Panc1 (cell line): ENCODE measurements at regions not wholly inside any gene's neighbourhood (a gene's known extent, or its start where the extent isn't known, plus 50 kb on each side); places are given as distances from the start of the nearest gene placed in this dataset.

ENCODE experiments used
- ATAC-seq: fragments of 200-7000 bp; cut with Tn5 transposase; 2 replicates; pipeline ENCODE4 v1.9.1; 2020; ENCODE audit warnings: mild to moderate bottlenecking, moderate library complexity
- BruUV-seq: library from RNA; stranded (reverse); fragments of 400-500 nt; replicated peaks from 2 replicates; lab custom pipeline; 2021; lab: Mats Ljungman, UMichigan
- CTCF ChIA-PET: fragments of 300-600 bp; sonication (Branson Sonifier 250); formaldehyde crosslinking; loops from one replicate; lab custom pipeline; 2022; ENCODE audit warnings: antibody characterized with exemption; lab: Charles Lee
- POLR2A ChIA-PET: fragments of 300-600 bp; sonication (Branson Sonifier 250); formaldehyde crosslinking; loops from one replicate; lab custom pipeline; 2022; ENCODE audit warnings: antibody characterized with exemption; lab: Charles Lee
- DNase-seq: peaks from one replicate; pipeline ENCODE4 v3.0.0-alpha.2; 2010; ENCODE audit warnings: low read depth, low spot score
- H3K27ac ChIP-seq: 2 replicates; pipeline ENCODE4 v1.5.1; 2011; ENCODE audit warnings: mild to moderate bottlenecking, low read length, inconsistent platforms
- H3K27me3 ChIP-seq: fragments of 200-500 bp; sonication (Bioruptor generic); 2 replicates; pipeline ENCODE4 v1.6.0; 2014; ENCODE audit warnings: low read length, inconsistent platforms; ENCODE audit not compliant: control insufficient read depth, insufficient read depth
- H3K36me3 ChIP-seq: fragments of 200-500 bp; sonication (Bioruptor generic); 2 replicates; pipeline ENCODE4 v1.5.1; 2014; ENCODE audit warnings: inconsistent platforms, mild to moderate bottlenecking, low read length, moderate library complexity; ENCODE audit not compliant: control insufficient read depth, insufficient read depth
- H3K4me1 ChIP-seq: 2 replicates; pipeline ENCODE4 v1.5.1; 2011; ENCODE audit warnings: inconsistent platforms, mild to moderate bottlenecking, low read length, moderate library complexity; ENCODE audit not compliant: control insufficient read depth, insufficient read depth
- H3K4me3 ChIP-seq, 2 experiments: 2 replicates each; pipeline ENCODE4 v1.5.1; 2011 to 2012; ENCODE audit warnings: low read depth in 2 of 2, low read length in 2 of 2, mild to moderate bottlenecking in 2 of 2, inconsistent platforms in 1 of 2, moderate library complexity in 1 of 2
- H3K9me3 ChIP-seq: fragments of 200-500 bp; sonication (Bioruptor generic); 2 replicates; pipeline ENCODE4 v1.5.1; 2014; ENCODE audit warnings: low read depth, mild to moderate bottlenecking, inconsistent platforms, low read length, moderate library complexity; ENCODE audit not compliant: control insufficient read depth, insufficient read depth
- POLR2AphosphoS5 ChIP-seq: IDR thresholded peaks from 2 replicates; pipeline ENCODE4 v1.6.1; 2012; ENCODE audit warnings: mild to moderate bottlenecking, low read depth, low read length, moderate library complexity
- REST ChIP-seq, 2 experiments: IDR thresholded peaks; 2 replicates each; pipeline ENCODE4 v1.6.1; 2011 to 2012; ENCODE audit warnings: low read depth in 2 of 2, control low read depth in 1 of 2, low read length in 1 of 2, mild to moderate bottlenecking in 1 of 2, moderate library complexity in 1 of 2; ENCODE audit not compliant: insufficient read depth in 1 of 2
- SIN3A ChIP-seq: IDR thresholded peaks from 2 replicates; pipeline ENCODE4 v1.6.1; 2012; ENCODE audit warnings: low read depth, mild to moderate bottlenecking, low read length, moderate library complexity, borderline replicate concordance; ENCODE audit not compliant: insufficient read depth
- TCF7L2 ChIP-seq: IDR thresholded peaks from 2 replicates; pipeline ENCODE4 v1.6.1; 2011; ENCODE audit warnings: mild to moderate bottlenecking, low read depth, low read length, inconsistent platforms
- in situ Hi-C: cut with HindIII; loops from 2 replicates; pipeline ENCODE4 v1.10.0; 2016; ENCODE audit warnings: low sequenced_read_pairs, low pct_unique_long_range_greater_than_20kb
- intact Hi-C: fragments of 100-400 bp; cut with micrococcal nuclease; formaldehyde crosslinking; loops from one replicate; pipeline ENCODE4 v1.10.0; 2022; ENCODE audit not compliant: unreplicated experiment
- TF ChIP-seq, protein P1 (sequence below): fragments of 450-650 bp; IDR thresholded peaks from 2 replicates; pipeline ENCODE4 v1.5.1; 2017; ENCODE audit warnings: mild to moderate bottlenecking

DNA sequence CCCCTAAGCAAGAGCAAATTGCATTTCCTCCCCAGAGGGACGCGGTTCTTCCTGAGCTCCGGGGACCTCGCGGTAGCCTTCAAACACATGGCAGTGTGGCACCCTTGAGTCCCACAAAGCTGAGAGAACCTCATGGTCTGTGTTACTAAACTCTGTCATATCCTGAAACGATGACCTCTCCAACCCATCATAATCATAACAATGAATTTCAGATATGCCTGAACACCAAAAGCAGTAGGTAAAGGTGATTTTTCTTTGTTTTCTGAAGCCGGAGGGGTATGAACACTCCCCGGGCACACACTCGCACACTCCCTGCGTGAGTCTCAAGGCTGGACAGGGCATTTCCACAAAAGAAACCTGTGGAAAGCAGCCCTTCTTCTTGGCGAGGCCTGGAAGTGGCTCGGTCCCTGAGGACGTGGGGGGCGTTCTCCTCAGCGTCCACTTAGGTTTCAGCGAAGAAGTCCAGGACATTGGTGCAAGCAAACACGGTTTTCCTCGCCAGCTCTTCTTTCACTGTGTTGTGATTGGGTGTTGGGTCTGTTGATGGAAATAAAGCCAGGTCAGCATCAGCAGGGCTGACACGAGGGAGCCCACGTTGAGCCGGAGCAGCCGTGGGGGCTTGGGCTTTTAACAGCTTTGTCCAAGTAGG is 183.4 kb downstream of the ERMARD start:
- no peak for DNase-seq
- Histone ChIP-seq H3K27ac (peak overlapping the region; percentile 77; the same call in 1 of the 2 replicates), H3K9me3 (no peaks in the 10 kb centered on the region), H3K36me3 (no peaks in the 10 kb centered on the region), H3K4me1 (peaks cover 26% of the 10 kb centered on the region), H3K4me3 (no peak overlapping the region), H3K27me3 (no peaks in the 10 kb centered on the region)
- no peak for TF ChIP-seq REST (IDR thresholded peaks at IDR 0.05; ENCODE audit: insufficient read depth in 1 of 2, low read depth in 2 of 2, low read length in 1 of 2)
- no peak for TF ChIP-seq POLR2AphosphoS5
- no peak for TF ChIP-seq SIN3A
- TF ChIP-seq TCF7L2 = no peak
- TF ChIP-seq, protein P1, sequence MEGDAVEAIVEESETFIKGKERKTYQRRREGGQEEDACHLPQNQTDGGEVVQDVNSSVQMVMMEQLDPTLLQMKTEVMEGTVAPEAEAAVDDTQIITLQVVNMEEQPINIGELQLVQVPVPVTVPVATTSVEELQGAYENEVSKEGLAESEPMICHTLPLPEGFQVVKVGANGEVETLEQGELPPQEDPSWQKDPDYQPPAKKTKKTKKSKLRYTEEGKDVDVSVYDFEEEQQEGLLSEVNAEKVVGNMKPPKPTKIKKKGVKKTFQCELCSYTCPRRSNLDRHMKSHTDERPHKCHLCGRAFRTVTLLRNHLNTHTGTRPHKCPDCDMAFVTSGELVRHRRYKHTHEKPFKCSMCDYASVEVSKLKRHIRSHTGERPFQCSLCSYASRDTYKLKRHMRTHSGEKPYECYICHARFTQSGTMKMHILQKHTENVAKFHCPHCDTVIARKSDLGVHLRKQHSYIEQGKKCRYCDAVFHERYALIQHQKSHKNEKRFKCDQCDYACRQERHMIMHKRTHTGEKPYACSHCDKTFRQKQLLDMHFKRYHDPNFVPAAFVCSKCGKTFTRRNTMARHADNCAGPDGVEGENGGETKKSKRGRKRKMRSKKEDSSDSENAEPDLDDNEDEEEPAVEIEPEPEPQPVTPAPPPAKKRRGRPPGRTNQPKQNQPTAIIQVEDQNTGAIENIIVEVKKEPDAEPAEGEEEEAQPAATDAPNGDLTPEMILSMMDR = no peak
- CTCF ChIA-PET = no interaction called here
- intact Hi-C loops (no loop called here), in situ Hi-C loops (no loop called here)
- ATAC-seq = no peak
- BruUV-seq = no TSS peak
- POLR2A ChIA-PET = no interaction called here

DNA sequence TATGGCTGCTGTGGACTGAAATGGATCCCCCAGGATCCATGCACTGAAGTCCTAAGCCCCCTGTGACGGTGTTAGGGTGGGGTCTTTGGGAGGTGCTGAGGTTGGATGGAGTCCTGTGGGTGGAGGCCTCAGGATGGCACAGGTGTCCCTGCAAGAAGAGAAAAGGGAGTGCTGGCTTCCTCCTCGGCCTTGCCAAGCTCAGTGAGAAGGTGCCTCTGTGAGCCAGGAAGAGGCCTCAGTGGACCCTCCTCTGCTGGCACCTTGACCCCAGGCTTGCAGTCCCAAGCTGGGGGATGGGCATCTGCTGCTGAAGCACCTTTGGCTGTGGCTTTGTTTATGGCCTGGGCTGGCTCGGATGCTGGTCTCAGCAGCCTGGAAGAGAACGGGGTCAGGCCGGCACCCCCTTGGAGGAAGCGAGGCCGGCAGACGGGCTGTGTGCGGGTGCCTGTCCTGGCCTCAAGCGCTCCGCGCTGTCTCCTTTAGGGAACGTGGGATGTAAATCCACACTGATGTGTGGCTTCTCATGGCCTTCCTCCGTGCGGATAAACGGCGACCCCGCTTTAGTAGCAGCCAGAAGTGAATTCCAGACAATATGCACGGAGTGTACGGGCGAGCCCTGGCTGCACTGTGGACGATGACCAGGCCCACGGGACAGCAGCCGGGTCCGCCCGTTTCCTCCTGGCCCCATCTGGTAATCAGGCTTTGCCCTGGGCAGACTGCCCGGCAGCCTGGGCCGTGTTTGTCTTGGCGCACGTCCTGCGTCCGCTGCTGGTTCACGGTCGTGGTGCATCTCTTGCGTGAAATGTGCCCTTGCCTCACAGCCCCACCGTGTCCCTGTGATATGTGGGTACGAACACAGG is 182.6 kb downstream of the ERMARD start:
- no peak for DNase-seq
- CTCF ChIA-PET = no interaction called here
- H3K9me3 ChIP-seq = no peaks in the 10 kb centered on the region
- TF ChIP-seq REST (IDR thresholded peaks at IDR 0.05; ENCODE audit: insufficient read depth in 1 of 2, low read depth in 2 of 2, low read length in 1 of 2) (no peak), POLR2AphosphoS5 (no peak), TCF7L2 (no peak), SIN3A (no peak)
- TF ChIP-seq, protein P1 = no peak
- no peak for ATAC-seq
- H3K36me3 ChIP-seq = no peaks in the 10 kb centered on the region
- H3K27ac ChIP-seq = peak overlapping the region; percentile 77; the same call in 1 of the 2 replicates
- POLR2A ChIA-PET = no interaction called here
- no peaks in the 10 kb centered on the region for H3K27me3 ChIP-seq
- intact Hi-C loops = no loop called here
- BruUV-seq = no TSS peak
- no peak overlapping the region for H3K4me3 ChIP-seq
- peaks cover 26% of the 10 kb centered on the region for H3K4me1 ChIP-seq
- in situ Hi-C loops = no loop called here
